HCT116 (cell line): ENCODE measurements at regions not wholly inside any gene's neighbourhood (a gene's known extent, or its start where the extent isn't known, plus 50 kb on each side); places are given as distances from the start of the nearest gene placed in this dataset.

ENCODE experiments used
- CTCF ChIP-seq, 3 experiments: fragments of 200-600 bp in 1 of 3; sonication (generic) in 1 of 3; IDR thresholded peaks in 2 of 3; conservative IDR thresholded peaks in 1 of 3; 2 replicates each; pipeline ENCODE4 v1.5.1; 2012 to 2017; ENCODE audit warnings: low read depth in 2 of 3, low read length in 2 of 3, antibody characterized with exemption in 1 of 3, borderline replicate concordance in 1 of 3, control low read depth in 1 of 3, mild to moderate bottlenecking in 1 of 3, mixed read lengths in 1 of 3, mixed run types in 1 of 3, moderate library complexity in 1 of 3; ENCODE audit not compliant: insufficient read depth in 1 of 3
- ELF1 ChIP-seq: IDR thresholded peaks from 2 replicates; pipeline ENCODE4 v1.6.1; 2012; ENCODE audit warnings: low read depth, borderline replicate concordance
- EZH2 ChIP-seq: fragments of 200-600 bp; sonication (generic); IDR thresholded peaks from 2 replicates; pipeline ENCODE4 v1.6.1; 2017; ENCODE audit warnings: antibody characterized with exemption, mixed run types
- EZH2phosphoT487 ChIP-seq: fragments of 200-600 bp; IDR thresholded peaks from 2 replicates; pipeline ENCODE4 v1.6.1; 2018; ENCODE audit warnings: antibody characterized with exemption, borderline replicate concordance
- POLR2A ChIP-seq: IDR thresholded peaks from 2 replicates; pipeline ENCODE4 v1.7.0; 2011; ENCODE audit warnings: borderline replicate concordance; ENCODE audit not compliant: insufficient read depth, insufficient read length; ENCODE audit errors: extremely low read depth
- REST ChIP-seq: IDR thresholded peaks from 2 replicates; pipeline ENCODE4 v1.6.1; 2012; ENCODE audit warnings: low read depth
- SIN3A ChIP-seq: IDR thresholded peaks from 2 replicates; pipeline ENCODE4 v1.6.1; 2012; ENCODE audit warnings: low read depth
- SP1 ChIP-seq: IDR thresholded peaks from 2 replicates; pipeline ENCODE4 v1.6.1; 2012; ENCODE audit warnings: low read depth
- ZBTB33 ChIP-seq: IDR thresholded peaks from 2 replicates; pipeline ENCODE4 v1.6.1; 2011; ENCODE audit warnings: mild to moderate bottlenecking, low read length, moderate library complexity; ENCODE audit not compliant: insufficient replicate concordance; ENCODE audit errors: extremely low read depth

GRCh38 chr10:69733791-69734261 lies 67.9 kb upstream of the COL13A1 start:
- TF ChIP-seq CTCF (IDR thresholded peaks at IDR 0.05 in 2 of 3, conservative IDR thresholded peaks at IDR 0.05 in 1 of 3; ENCODE audit: borderline replicate concordance in 1 of 3, insufficient read depth in 1 of 3, low read depth in 2 of 3, low read length in 2 of 3) (no peak), EZH2phosphoT487 (no peak), SP1 (no peak), ELF1 (no peak), SIN3A (no peak), EZH2 (no peak), POLR2A (no peak), REST (no peak), ZBTB33 (no peak)
